ENCODE measurements at regions not wholly inside any gene's neighbourhood (a gene's known extent, or its start where the extent isn't known, plus 50 kb on each side); places are given as distances from the start of the nearest gene placed in this dataset.
"Not testable (repeated sequence)": the region's sequence is repeated elsewhere in the genome, so short reads cannot be mapped to it uniquely, and the experiment has no call there.

DNA sequence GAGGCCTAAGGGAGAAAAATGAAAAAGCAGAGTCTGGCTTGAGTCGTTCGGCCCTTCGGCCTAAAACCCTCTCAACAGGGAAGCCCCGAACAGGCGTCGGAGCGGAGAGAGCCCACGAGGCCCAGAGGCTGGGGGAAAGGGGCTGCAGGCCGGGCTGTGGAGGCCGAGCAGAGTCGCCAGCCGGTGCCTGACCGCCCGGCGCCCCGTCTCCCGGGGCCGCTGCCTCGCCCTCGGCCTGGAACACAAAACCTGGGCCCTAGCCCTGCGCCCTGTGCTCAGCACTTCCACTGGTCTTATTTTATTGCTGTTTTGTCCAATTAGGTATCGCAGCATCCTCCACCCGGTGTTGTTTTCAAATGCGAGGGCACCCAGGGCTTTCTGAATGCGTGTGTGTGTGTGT is 110.1 kb upstream of the FOXD4L5 start:
- not testable (repeated sequence) for DNase-seq (ENCODE audit: low read depth)

DNA sequence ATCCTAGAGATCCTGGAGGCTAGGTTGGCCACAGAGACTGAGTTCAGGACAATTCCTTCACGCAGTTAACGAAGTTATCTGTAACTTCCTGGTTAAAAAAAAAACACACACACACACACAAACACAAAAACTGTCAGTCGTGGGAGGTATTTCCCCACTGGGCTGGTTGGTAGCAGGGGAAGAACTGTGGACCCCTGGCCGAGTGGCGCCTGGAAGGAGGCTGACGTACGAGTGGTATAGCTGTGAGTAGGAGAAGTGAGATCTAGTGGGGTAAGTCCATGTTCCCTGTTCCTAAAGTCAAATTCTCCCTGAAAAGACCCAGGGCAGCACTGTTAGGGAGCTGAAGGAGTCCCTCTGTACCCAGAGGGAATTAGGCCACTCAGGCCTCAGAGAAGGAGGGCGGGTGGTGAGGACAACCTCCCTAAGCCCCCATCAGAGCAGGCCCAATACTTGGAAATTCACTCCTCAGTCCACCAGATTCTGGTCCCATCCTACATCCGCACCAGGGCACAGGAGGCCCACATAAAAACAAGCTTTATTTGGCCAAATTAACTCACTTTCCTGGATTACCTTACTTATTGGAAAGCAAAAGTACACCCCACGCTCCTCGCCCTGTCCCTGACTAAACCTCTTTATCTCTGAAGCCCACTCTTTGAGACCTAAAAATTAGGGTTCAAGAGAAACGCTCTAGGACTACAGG is 108.3 kb upstream of the FOXD4L5 start:
- DNase-seq (ENCODE audit: low read depth) = not testable (repeated sequence)

DNA sequence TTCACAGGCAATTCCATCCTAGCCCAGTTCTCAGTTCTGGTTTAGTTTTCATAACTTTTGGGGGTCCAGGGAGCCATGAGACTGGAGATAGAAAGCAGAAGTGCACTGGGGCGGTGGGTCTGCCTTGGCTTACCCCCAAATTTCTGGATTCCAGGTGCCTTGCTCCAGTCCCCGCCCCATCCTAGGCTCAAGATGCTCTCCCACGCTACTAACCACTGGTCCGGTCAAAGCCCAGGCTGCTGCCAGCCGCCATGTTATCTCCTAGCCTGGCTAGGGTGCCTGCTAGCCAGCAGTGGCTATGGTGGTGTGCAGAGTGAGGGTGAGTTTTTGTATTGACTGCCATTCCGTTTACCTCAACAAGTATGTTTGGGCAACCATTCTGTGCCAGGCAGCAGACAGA is 107.6 kb upstream of the FOXD4L5 start:
- not testable (repeated sequence) for DNase-seq (ENCODE audit: low read depth)

DNA sequence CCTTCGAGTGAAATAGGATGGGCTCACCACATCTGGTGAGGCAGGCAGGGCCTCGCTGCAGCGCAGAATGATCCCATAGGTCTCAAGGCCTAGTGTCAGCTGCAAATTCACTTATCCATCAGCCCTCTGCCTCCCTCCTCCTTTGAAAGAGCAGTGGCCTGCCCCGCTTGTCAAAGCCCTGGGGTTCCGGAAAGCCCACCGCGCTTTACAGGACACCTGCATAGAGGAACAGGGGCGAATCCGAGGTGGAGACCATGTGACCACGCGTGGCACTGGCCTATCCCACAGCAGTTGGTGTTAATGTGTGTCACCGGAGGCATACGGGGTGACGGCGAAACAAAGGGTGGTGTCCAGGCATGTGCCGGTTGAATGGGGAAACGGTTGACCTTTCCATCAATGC is 104.7 kb upstream of the FOXD4L5 start:
- not testable (repeated sequence) for DNase-seq (ENCODE audit: low read depth)

DNA sequence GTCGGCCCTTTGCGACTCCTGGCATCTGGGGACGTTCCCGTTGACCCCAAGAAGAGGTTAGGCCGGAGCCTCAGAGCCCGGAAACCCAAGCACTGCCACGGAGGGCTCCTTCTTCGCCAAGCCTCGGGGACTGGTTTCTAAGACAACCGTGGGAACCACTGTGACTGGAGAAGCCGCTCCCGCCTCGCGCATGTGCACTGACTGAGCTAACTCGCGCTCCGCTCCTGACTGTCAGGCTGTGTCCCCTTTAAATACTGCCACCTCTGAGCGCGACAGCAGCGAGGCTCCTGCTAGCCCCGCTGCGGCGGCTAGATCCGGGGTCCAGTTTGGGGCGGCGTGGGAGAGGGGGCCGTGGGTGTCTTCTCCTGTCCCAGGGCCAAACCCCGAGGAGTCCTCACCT is 104.2 kb upstream of the FOXD4L5 start:
- not testable (repeated sequence) for DNase-seq (ENCODE audit: low read depth)

DNA sequence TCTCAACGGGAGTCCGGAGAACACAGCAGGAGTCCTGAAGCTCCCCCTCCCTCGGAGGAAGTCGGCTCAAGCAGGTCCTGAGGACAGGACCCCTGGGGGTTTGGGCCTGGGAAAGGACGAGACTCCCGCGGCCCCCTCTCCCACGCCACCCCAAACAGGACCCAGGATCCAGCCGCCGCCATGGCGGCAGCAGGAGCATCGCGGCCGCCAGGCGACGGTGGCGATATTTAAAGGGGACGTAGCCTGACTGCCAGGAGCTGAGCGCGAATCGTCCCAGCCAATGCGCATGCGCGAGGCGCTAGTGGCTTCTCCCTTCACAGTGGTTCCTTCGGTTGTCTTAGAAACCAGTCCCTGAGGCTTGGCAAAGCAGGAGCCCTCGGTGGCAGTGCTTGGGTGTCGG is 101.7 kb upstream of the FOXD4L5 start:
- peak; percentile 60 for DNase-seq (ENCODE audit: low read depth)

DNA sequence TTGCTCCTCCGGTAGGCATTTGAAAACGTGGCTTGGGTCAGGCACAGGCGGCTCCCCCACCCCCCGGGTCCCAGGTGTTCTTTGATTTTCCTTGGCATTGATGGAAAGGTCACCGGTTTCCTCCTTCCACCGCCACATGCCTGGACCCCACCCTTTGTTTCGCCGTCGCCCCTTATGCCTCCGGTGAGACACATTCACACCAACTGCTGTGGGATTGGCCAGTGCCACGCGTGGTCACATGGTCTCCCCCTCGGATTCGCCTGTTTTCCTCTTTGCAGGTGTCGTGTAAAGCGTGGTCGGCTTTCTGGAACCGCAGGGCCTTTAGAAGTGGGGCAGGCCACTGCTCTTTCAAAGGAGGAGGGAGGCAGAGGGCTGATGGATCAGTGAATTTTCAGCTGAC is 101.2 kb upstream of the FOXD4L5 start:
- DNase-seq (ENCODE audit: low read depth) = not testable (repeated sequence)

DNA sequence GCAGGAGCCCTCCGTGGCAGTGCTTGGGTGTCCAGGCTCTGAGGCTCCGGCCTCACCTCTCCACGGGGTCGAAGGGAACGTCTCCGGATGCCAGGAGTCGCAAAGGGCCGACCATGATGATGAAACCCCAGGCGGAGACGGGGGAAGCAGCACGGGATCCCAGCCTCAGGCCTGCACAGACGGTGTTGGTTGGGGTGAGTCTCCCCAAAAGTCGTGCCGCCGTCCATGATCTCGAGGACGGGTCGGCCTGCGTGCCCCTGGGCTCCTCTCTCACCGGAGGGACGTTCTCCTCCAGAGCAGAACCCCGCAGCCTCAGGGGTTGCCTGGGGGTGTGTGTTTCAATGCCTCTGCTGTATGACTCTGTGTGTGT is 100.6 kb upstream of the FOXD4L5 start:
- not testable (repeated sequence) for DNase-seq (ENCODE audit: low read depth)

DNA sequence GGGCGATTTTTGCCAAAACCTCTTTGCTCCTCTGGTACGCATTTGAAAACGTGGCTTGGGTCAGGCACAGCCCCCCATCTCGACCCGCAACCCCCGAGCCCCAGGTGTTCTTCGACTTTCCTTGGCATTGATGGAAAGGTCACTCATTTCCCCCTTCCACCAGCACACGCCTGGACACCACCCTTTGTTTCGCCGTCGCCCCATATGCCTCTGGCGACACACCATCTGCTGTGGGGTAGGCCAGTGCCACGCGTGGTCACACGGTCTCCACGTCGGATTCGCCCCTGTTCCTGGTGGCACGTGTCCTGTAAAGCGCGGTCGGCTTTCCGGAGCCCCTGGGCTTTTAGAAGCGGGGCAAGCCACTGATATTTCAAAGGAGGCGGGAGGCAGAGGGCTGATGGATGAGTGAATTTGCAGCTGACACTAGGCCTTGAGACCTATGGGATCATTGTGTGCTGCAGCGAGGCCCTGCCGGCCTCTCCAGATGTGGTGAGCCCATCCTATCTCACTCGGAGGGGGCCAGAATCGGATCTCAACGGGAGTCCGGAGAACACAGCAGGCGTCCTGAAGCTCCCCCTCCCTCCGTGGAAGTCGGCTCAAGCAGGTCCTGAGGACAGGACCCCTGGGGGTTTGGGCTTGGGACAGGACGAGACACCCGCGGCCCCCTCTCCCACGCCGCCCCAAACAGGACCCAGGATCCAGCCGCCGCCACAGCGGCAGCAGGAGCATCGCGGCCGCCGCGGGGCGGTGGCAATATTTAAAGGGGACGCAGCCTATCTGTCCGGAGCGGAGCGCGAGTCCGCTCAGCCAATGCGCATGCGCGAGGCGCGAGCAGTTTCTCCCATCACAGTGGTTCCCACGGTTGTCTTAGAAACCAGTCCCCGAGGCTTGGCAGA is 100.0 kb upstream of the FOXD4L5 start:
- DNase-seq (ENCODE audit: low read depth) = not testable (repeated sequence)

DNA sequence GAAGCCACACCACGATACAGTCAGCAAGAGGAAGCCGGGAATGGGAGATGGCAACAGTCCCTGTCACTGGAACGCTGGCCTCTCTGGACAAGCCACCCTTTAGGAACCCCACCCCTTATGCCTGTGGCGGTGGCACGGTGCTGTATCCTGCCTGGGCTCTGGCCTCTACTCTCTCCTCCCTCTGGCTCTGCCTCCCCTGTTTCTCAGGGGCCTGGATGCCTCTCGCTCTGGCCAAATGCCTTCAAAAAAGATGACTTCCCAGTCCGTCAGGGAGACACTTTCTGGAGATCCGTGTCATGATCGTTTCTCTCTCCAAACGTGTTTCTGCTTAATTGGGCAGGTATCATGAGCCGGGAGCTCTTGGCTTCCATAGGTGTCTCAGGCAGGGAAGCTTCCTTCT is 99.1 kb upstream of the FOXD4L5 start:
- not testable (repeated sequence) for DNase-seq (ENCODE audit: low read depth)

DNA sequence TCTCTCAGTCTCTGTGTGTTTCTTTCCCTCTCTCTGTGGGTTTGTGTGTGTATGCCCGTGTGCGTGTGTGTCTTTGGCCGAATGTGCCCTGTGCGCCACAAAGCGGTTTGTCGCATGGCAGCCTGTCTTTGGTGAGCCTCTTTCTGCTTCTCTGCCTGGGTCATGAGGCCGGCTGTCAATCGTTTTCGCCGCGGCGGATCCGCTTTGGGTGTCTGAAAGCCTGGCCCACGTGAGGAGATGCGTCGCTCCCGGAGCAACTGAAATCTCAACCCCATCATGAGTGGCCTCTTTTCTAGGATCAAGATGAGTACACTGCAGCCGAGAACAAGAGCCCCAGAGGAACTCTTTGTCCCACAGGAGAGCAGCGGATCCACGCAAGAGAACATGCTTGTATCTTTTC is 98.6 kb upstream of the FOXD4L5 start:
- not testable (repeated sequence) for DNase-seq (ENCODE audit: low read depth)

DNA sequence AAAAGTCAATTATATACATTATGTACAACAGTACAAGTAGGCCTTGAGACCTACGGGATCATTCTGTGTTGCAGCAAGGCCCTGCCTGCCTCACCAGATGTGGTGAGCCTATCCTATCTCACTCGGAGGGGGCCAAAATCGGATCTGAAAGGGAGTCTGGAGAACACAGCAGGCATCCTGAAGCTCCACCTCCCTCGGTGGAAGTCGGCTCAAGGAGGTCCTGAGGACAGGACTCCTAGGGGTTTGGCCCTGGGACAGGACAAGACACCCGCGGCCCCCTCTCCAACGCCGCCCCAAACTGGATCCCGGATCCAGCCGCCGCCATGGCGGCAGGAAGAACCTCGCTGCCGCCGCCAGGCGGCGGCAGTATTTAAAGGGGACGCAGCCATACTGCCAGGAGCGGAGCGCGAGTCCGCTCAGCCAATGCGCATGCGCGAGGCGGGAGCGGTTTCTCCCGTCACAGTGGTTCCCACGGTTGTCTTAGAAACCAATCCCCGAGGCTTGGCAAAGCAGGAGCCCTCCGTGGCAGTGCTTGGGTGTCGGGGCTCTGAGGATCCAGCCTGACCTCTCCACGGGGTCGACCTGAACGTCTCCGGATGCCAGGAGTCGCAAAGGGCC is 97.8 kb upstream of the FOXD4L5 start:
- DNase-seq (ENCODE audit: low read depth) = not testable (repeated sequence)

Data from stimulated activated CD8-positive, alpha-beta memory T cell treated with anti-CD3 and anti-CD28 coated beads, Interleukin-4, amount 100 ng/mL, for 24 hours (primary cell).